HL-60 (cell line): ENCODE measurements at regions not wholly inside any gene's neighbourhood (a gene's known extent, or its start where the extent isn't known, plus 50 kb on each side); places are given as distances from the start of the nearest gene placed in this dataset.

Source experiments
- CTCF ChIP-seq: IDR thresholded peaks from one replicate; pipeline ENCODE4 v1.5.1; 2011; ENCODE audit warnings: low read length, control low read depth, inconsistent platforms; ENCODE audit not compliant: insufficient read depth
- GABPA ChIP-seq: IDR thresholded peaks from 2 replicates; pipeline ENCODE4 v1.6.1; 2012; ENCODE audit warnings: low read depth
- POLR2AphosphoS5 ChIP-seq: IDR thresholded peaks from 2 replicates; pipeline ENCODE4 v1.6.1; 2012; ENCODE audit warnings: low read depth
- TF ChIP-seq, protein P1 (sequence below): IDR thresholded peaks from 2 replicates; pipeline ENCODE4 v1.6.1; 2012; ENCODE audit warnings: low read depth; ENCODE audit not compliant: insufficient replicate concordance

DNA sequence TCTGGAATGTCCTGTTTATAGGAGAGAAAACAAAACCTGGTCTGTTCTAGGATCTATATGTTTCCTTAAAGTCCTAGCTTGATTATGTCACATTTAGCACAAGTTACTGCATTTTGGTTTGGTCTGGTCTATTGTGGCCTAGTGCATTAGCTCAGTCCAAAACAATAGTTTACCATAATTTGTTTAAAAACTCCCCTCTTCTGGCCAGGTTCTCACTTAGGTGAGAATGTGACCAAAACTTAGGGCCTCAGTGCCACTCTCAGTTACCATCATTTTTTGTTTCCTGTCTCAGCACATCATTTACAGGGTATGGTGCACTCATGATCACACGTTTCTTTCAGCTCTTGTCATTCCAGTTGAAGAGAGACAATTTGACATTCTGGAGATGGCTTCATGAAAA is 378.5 kb downstream of the KLHL4 start:
- TF ChIP-seq CTCF (no peak), GABPA (no peak), POLR2AphosphoS5 (no peak)
- TF ChIP-seq, protein P1, sequence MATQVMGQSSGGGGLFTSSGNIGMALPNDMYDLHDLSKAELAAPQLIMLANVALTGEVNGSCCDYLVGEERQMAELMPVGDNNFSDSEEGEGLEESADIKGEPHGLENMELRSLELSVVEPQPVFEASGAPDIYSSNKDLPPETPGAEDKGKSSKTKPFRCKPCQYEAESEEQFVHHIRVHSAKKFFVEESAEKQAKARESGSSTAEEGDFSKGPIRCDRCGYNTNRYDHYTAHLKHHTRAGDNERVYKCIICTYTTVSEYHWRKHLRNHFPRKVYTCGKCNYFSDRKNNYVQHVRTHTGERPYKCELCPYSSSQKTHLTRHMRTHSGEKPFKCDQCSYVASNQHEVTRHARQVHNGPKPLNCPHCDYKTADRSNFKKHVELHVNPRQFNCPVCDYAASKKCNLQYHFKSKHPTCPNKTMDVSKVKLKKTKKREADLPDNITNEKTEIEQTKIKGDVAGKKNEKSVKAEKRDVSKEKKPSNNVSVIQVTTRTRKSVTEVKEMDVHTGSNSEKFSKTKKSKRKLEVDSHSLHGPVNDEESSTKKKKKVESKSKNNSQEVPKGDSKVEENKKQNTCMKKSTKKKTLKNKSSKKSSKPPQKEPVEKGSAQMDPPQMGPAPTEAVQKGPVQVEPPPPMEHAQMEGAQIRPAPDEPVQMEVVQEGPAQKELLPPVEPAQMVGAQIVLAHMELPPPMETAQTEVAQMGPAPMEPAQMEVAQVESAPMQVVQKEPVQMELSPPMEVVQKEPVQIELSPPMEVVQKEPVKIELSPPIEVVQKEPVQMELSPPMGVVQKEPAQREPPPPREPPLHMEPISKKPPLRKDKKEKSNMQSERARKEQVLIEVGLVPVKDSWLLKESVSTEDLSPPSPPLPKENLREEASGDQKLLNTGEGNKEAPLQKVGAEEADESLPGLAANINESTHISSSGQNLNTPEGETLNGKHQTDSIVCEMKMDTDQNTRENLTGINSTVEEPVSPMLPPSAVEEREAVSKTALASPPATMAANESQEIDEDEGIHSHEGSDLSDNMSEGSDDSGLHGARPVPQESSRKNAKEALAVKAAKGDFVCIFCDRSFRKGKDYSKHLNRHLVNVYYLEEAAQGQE, result no peak
